Muscle layer of colon (tissue), 2 donors: ENCODE measurements at regions not wholly inside any gene's neighbourhood (a gene's known extent, or its start where the extent isn't known, plus 50 kb on each side); places are given as distances from the start of the nearest gene placed in this dataset.

Experiments used
- H3K27ac ChIP-seq: one replicate; pipeline ENCODE4 v1.7.0; 2013; ENCODE audit warnings: low read depth, mild to moderate bottlenecking, low read length, moderate library complexity
- H3K27me3 ChIP-seq, 2 donors: one replicate each; pipeline ENCODE4 v1.7.0; 2013; ENCODE audit warnings: low read length in 2 of 2, mild to moderate bottlenecking in 2 of 2; ENCODE audit not compliant: insufficient read depth in 2 of 2, control insufficient read depth in 1 of 2
- H3K36me3 ChIP-seq: one replicate; pipeline ENCODE4 v1.7.0; 2013; ENCODE audit warnings: mild to moderate bottlenecking, low read length; ENCODE audit not compliant: insufficient read depth
- H3K4me1 ChIP-seq: one replicate; pipeline ENCODE4 v1.7.0; 2013; ENCODE audit warnings: mild to moderate bottlenecking, low read length; ENCODE audit not compliant: insufficient read depth
- H3K4me3 ChIP-seq, 2 donors: one replicate each; pipeline ENCODE4 v1.7.0; 2013; ENCODE audit warnings: low read length in 2 of 2, low read depth in 1 of 2, mild to moderate bottlenecking in 1 of 2, moderate library complexity in 1 of 2
- H3K9ac ChIP-seq: one replicate; pipeline ENCODE4 v1.7.0; 2013; ENCODE audit warnings: low read length
- H3K9me3 ChIP-seq: one replicate; pipeline ENCODE4 v1.7.0; 2013; ENCODE audit warnings: mild to moderate bottlenecking, low read length
- donor health status: abdominal sarcoma.
- donor health status: Adenocarcinoma of cecum.

GRCh38 chr4:13024147-13025105 is 459.7 kb downstream of the RAB28 start:
- Histone ChIP-seq H3K36me3 (no peaks in the 10 kb centered on the region), H3K4me3 (no peak overlapping the region), H3K4me1 (no peaks in the 10 kb centered on the region), H3K27me3 (no peaks in the 10 kb centered on the region), H3K27ac (no peak overlapping the region), H3K9ac (no peak overlapping the region), H3K9me3 (no peaks in the 10 kb centered on the region)

- H3K36me3 ChIP-seq, result no peaks in the 10 kb centered on the region
- H3K9me3 ChIP-seq, result no peaks in the 10 kb centered on the region
- H3K27ac ChIP-seq, result no peak overlapping the region
- peaks cover 9% of the 10 kb centered on the region for H3K4me1 ChIP-seq
- H3K27me3 ChIP-seq, result no peaks in the 10 kb centered on the region
- H3K4me3 ChIP-seq, result no peak overlapping the region
- no peak overlapping the region for H3K9ac ChIP-seq
Measured at GRCh38 chr4:13007802-13008470, 476.2 kb downstream of the RAB28 start.

- no peaks in the 10 kb centered on the region for H3K36me3 ChIP-seq
- H3K4me1 ChIP-seq, result no peaks in the 10 kb centered on the region
- no peak overlapping the region for H3K9ac ChIP-seq
- no peaks in the 10 kb centered on the region for H3K27me3 ChIP-seq
- H3K27ac ChIP-seq, result no peak overlapping the region
- H3K9me3 ChIP-seq, result no peaks in the 10 kb centered on the region
- H3K4me3 ChIP-seq, result no peak overlapping the region
Measured at GRCh38 chr4:12993923-12994322, 490.2 kb downstream of the RAB28 start.

- H3K36me3 ChIP-seq, result no peaks in the 10 kb centered on the region
- no peaks in the 10 kb centered on the region for H3K4me1 ChIP-seq
- no peaks in the 10 kb centered on the region for H3K27me3 ChIP-seq
Measured at GRCh38 chr4:12987284-12987683, 496.9 kb downstream of the RAB28 start.

GRCh38 chr4:12979797-12980196 is 504.3 kb downstream of the RAB28 start:
- no peaks in the 10 kb centered on the region for H3K36me3 ChIP-seq
- H3K27me3 ChIP-seq, result no peaks in the 10 kb centered on the region
- H3K9me3 ChIP-seq, result no peaks in the 10 kb centered on the region
- H3K4me1 ChIP-seq, result peaks cover 21% of the 10 kb centered on the region
- H3K4me3 ChIP-seq, result no peak overlapping the region
- no peak overlapping the region for H3K9ac ChIP-seq
- peak overlapping the region; percentile 73 for H3K27ac ChIP-seq

More at GRCh38 chr4:12987284-12987683, 496.9 kb downstream of the RAB28 start:
- Histone ChIP-seq H3K9ac (no peak overlapping the region), H3K27ac (no peak overlapping the region), H3K4me3 (no peak overlapping the region), H3K9me3 (no peaks in the 10 kb centered on the region)

- no peak overlapping the region for H3K4me3 ChIP-seq
- no peaks in the 10 kb centered on the region for H3K9me3 ChIP-seq
- H3K36me3 ChIP-seq, result no peaks in the 10 kb centered on the region
- H3K9ac ChIP-seq, result no peak overlapping the region
- no peak overlapping the region for H3K27ac ChIP-seq
- peaks cover 21% of the 10 kb centered on the region for H3K4me1 ChIP-seq
- no peaks in the 10 kb centered on the region for H3K27me3 ChIP-seq
Measured at GRCh38 chr4:12978310-12978709, 505.8 kb downstream of the RAB28 start.

GRCh38 chr4:12975511-12975910 is 508.6 kb downstream of the RAB28 start:
- Histone ChIP-seq H3K9ac (no peak overlapping the region), H3K4me3 (no peak overlapping the region), H3K9me3 (no peaks in the 10 kb centered on the region), H3K36me3 (no peaks in the 10 kb centered on the region), H3K4me1 (peaks cover 15% of the 10 kb centered on the region), H3K27ac (no peak overlapping the region), H3K27me3 (no peaks in the 10 kb centered on the region)

- Histone ChIP-seq H3K27me3 (no peaks in the 10 kb centered on the region), H3K4me1 (no peaks in the 10 kb centered on the region), H3K4me3 (no peak overlapping the region), H3K9me3 (no peaks in the 10 kb centered on the region), H3K9ac (no peak overlapping the region), H3K36me3 (no peaks in the 10 kb centered on the region), H3K27ac (no peak overlapping the region)
Measured at GRCh38 chr4:12973522-12973921, 510.6 kb downstream of the RAB28 start.

- Histone ChIP-seq H3K9me3 (no peaks in the 10 kb centered on the region), H3K4me3 (no peak overlapping the region), H3K27me3 (no peaks in the 10 kb centered on the region), H3K27ac (no peak overlapping the region), H3K36me3 (no peaks in the 10 kb centered on the region), H3K9ac (no peak overlapping the region), H3K4me1 (no peaks in the 10 kb centered on the region)
Measured at GRCh38 chr4:12968345-12968744, 515.8 kb downstream of the RAB28 start.

- Histone ChIP-seq H3K27ac (no peak overlapping the region), H3K9me3 (no peaks in the 10 kb centered on the region), H3K4me3 (no peak overlapping the region), H3K36me3 (no peaks in the 10 kb centered on the region), H3K9ac (no peak overlapping the region), H3K27me3 (no peaks in the 10 kb centered on the region), H3K4me1 (no peaks in the 10 kb centered on the region)
Measured at GRCh38 chr4:12966726-12967125, 517.4 kb downstream of the RAB28 start.

- no peak overlapping the region for H3K4me3 ChIP-seq
Measured at GRCh38 chr4:12965334-12965733, 518.8 kb downstream of the RAB28 start.

More at GRCh38 chr4:12965334-12965733, 518.8 kb downstream of the RAB28 start:
- Histone ChIP-seq H3K4me1 (no peaks in the 10 kb centered on the region), H3K9ac (no peak overlapping the region), H3K36me3 (no peaks in the 10 kb centered on the region), H3K27me3 (no peaks in the 10 kb centered on the region), H3K27ac (no peak overlapping the region), H3K9me3 (no peaks in the 10 kb centered on the region)
